Heart left ventricle (tissue), 16 donors: ENCODE measurements at regions not wholly inside any gene's neighbourhood (a gene's known extent, or its start where the extent isn't known, plus 50 kb on each side); places are given as distances from the start of the nearest gene placed in this dataset.

ENCODE experiments used
- ATAC-seq, 4 donors: fragments of 200-7000 bp; cut with Tn5 transposase; one replicate each; pipeline ENCODE4 v1.9.1; 2020 to 2022; ENCODE audit warnings: moderate library complexity in 4 of 4, mild to moderate bottlenecking in 3 of 4, moderate number of reproducible peaks in 1 of 4
- DNase-seq, 5 donors: peaks; one replicate each; pipeline ENCODE4 v3.0.0-alpha.2; 2020
- H3K27ac ChIP-seq, 12 donors: fragments of 200-600 bp; sonication (generic) in 4 of 12; one replicate each; pipeline versions ENCODE4 v1.5.0 to v1.8.0; 2016 to 2022; ENCODE audit warnings: mild to moderate bottlenecking in 2 of 12
- H3K27me3 ChIP-seq, 9 donors: fragments of 200-600 bp; sonication (generic) in 2 of 9; one replicate each; pipeline versions ENCODE4 v1.5.1 to v1.8.0; 2016 to 2022; ENCODE audit warnings: mild to moderate bottlenecking in 3 of 9
- H3K36me3 ChIP-seq, 9 donors: fragments of 200-600 bp; sonication (generic) in 2 of 9; one replicate each; pipeline versions ENCODE4 v1.5.0 to v1.8.0; 2018 to 2022; ENCODE audit warnings: mild to moderate bottlenecking in 2 of 9
- H3K4me1 ChIP-seq, 12 donors: fragments of 200-600 bp; sonication (generic) in 4 of 12; one replicate each; pipeline versions ENCODE4 v1.5.0 to v1.8.0; 2016 to 2022; ENCODE audit warnings: mild to moderate bottlenecking in 3 of 12
- H3K4me3 ChIP-seq, 12 donors: fragments of 200-600 bp; sonication (generic) in 4 of 12; one replicate each; pipeline versions ENCODE4 v1.5.0 to v1.8.0; 2017 to 2022; ENCODE audit warnings: mild to moderate bottlenecking in 9 of 12, moderate library complexity in 4 of 12
- H3K9me3 ChIP-seq, 12 donors: fragments of 200-600 bp; sonication (generic) in 4 of 12; one replicate each; pipeline versions ENCODE4 v1.5.0 to v1.8.0; 2016 to 2022; ENCODE audit warnings: mild to moderate bottlenecking in 1 of 12
- POLR2A ChIP-seq, 2 donors: fragments of 450-650 bp; IDR thresholded peaks; one replicate each; pipeline ENCODE4 v1.6.1; 2017; ENCODE audit warnings: antibody characterized with exemption in 2 of 2, mild to moderate bottlenecking in 2 of 2, moderate library complexity in 2 of 2
- WGBS, 4 donors: extraction: QIAGEN DNeasy Blood & Tissue Kit in 2 of 4; methylation state at CpG; one replicate each; pipeline versions ENCODE4 v1.1.5 to v1.1.7; 2013 to 2018; 5-methylcytosine and 5-hydroxymethylcytosine counted together
- intact Hi-C, 10 donors: fragments of 100-400 bp; cut with DNase I; formaldehyde crosslinking; loops; one replicate each; pipeline versions ENCODE4 v1.11.1 to v1.14.2; 2022
- TF ChIP-seq, protein P1 (sequence below), 12 donors: fragments of 200-600 bp; sonication (generic) in 4 of 12; IDR thresholded peaks; one replicate each; pipeline versions ENCODE4 v1.5.0 to v1.8.0; 2018 to 2022; ENCODE audit warnings: antibody characterized with exemption in 12 of 12, mild to moderate bottlenecking in 5 of 12
- donor health status: ischemic (EF 13 %, LVEDD 7.1; RV severe dilation, severe dysfunction).
- donor health status: healthy with polysubstance abuse.
- donor health status: DM: no; HTN: yes; CAD: no.
- donor health status: DM: no; HTN: no; CAD: no.
- donor health status: ischemic (EF 25% LVEDD 6.9; RV normal size, moderate dysfunction).
- donor health status: ischemic (EF 25% LVEDD 5.7; RV mildly dilated, moderate dysfunction).
- donor health status: healthy.
- donor health status: DM: yes; HTN: yes; CAD: no.
- donor health status: ischemic (EF 35%, LVEDD 5.7; RV mildly dilated, moderate dysfunction).
- donor health status: nonischemic (EF 11% LVEDD 7.7; RV severe dilation, severe dysfunction).
- donor health status: DM: yes; HTN: yes; CAD: no.
- donor health status: PGD.
- donor health status: ischemic (EF 29% LVEDD 5.4; RV normal size, mild dysfunction).
- donor health status: nonischemic (EF 23%, LVEDD 6.1; RV moderate dilation, normal function).

GRCh38 chr2:402721-403120 is 114.8 kb upstream of the ALKAL2 start:
- TF ChIP-seq, protein P1, sequence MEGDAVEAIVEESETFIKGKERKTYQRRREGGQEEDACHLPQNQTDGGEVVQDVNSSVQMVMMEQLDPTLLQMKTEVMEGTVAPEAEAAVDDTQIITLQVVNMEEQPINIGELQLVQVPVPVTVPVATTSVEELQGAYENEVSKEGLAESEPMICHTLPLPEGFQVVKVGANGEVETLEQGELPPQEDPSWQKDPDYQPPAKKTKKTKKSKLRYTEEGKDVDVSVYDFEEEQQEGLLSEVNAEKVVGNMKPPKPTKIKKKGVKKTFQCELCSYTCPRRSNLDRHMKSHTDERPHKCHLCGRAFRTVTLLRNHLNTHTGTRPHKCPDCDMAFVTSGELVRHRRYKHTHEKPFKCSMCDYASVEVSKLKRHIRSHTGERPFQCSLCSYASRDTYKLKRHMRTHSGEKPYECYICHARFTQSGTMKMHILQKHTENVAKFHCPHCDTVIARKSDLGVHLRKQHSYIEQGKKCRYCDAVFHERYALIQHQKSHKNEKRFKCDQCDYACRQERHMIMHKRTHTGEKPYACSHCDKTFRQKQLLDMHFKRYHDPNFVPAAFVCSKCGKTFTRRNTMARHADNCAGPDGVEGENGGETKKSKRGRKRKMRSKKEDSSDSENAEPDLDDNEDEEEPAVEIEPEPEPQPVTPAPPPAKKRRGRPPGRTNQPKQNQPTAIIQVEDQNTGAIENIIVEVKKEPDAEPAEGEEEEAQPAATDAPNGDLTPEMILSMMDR (IDR thresholded peaks at IDR 0.05) = no peak
- no peak for TF ChIP-seq POLR2A (IDR thresholded peaks at IDR 0.05)
- intact Hi-C loops = no loop called here
- Histone ChIP-seq H3K27me3 (peaks cover 0 to 5% (median 0%) of the 10 kb centered on the region in 9 donors), H3K36me3 (no peaks in the 10 kb centered on the region), H3K4me3 (no peak overlapping the region), H3K4me1 (no peaks in the 10 kb centered on the region), H3K27ac (no peak overlapping the region), H3K9me3 (peaks cover 0 to 8% (median 0%) of the 10 kb centered on the region in 12 donors)
- 75 to 87% (median 79%) methylated on average over 3 of the region's 3 CpGs for WGBS, 4 donors
- DNase-seq (no peak), ATAC-seq (no peak)

GRCh38 chr2:402206-402605 is 114.3 kb upstream of the ALKAL2 start:
- TF ChIP-seq POLR2A (IDR thresholded peaks at IDR 0.05) = no peak
- TF ChIP-seq, protein P1 (IDR thresholded peaks at IDR 0.05) = no peak
- no peak for ATAC-seq
- WGBS, 4 donors = 73 to 78% (median 76%) methylated on average over 3 of the region's 3 CpGs

GRCh38 chr2:401019-401679 is 113.3 kb upstream of the ALKAL2 start:
- TF ChIP-seq POLR2A (IDR thresholded peaks at IDR 0.05) = no peak
- TF ChIP-seq, protein P1 (IDR thresholded peaks at IDR 0.05) = no peak
- intact Hi-C loops = no loop called here
- Histone ChIP-seq H3K27me3 (peaks cover 0 to 5% (median 0%) of the 10 kb centered on the region in 9 donors), H3K9me3 (peaks cover 0 to 8% (median 0%) of the 10 kb centered on the region in 12 donors), H3K27ac (no peak overlapping the region), H3K4me3 (no peak overlapping the region), H3K36me3 (no peaks in the 10 kb centered on the region), H3K4me1 (no peaks in the 10 kb centered on the region)
- ATAC-seq (no peak), DNase-seq (no peak)
- WGBS, 4 donors = 58 to 79% (median 67%) methylated on average over 14 of the region's 14 CpGs

More at GRCh38 chr2:402206-402605, 114.3 kb upstream of the ALKAL2 start:
- Histone ChIP-seq H3K4me1 (no peaks in the 10 kb centered on the region), H3K9me3 (peaks cover 0 to 8% (median 0%) of the 10 kb centered on the region in 12 donors), H3K4me3 (no peak overlapping the region), H3K36me3 (no peaks in the 10 kb centered on the region), H3K27me3 (peaks cover 0 to 5% (median 0%) of the 10 kb centered on the region in 9 donors), H3K27ac (no peak overlapping the region)
- intact Hi-C loops = no loop called here
- no peak for DNase-seq

GRCh38 chr2:397926-398325 is 110.0 kb upstream of the ALKAL2 start:
- intact Hi-C loops = no loop called here
- DNase-seq (no peak), ATAC-seq (no peak)
- Histone ChIP-seq H3K27ac (no peak overlapping the region), H3K27me3 (peaks cover 0 to 14% (median 0%) of the 10 kb centered on the region in 9 donors), H3K9me3 (no peaks in the 10 kb centered on the region), H3K4me3 (no peak overlapping the region), H3K4me1 (no peaks in the 10 kb centered on the region), H3K36me3 (no peaks in the 10 kb centered on the region)
- no peak for TF ChIP-seq POLR2A (IDR thresholded peaks at IDR 0.05)
- TF ChIP-seq, protein P1 (IDR thresholded peaks at IDR 0.05) = no peak
- WGBS, 4 donors = 87 to 93% (median 91%) methylated on average over 9 of the region's 9 CpGs
